ENCODE measurements at regions not wholly inside any gene's neighbourhood (a gene's known extent, or its start where the extent isn't known, plus 50 kb on each side); places are given as distances from the start of the nearest gene placed in this dataset.

- no peak overlapping the region for H3K27ac ChIP-seq (ENCODE audit: low read depth, low read length, poor library complexity, severe bottlenecking)
- H3K4me1 ChIP-seq (ENCODE audit: insufficient read depth, low read length, poor library complexity, severe bottlenecking): no peaks in the 10 kb centered on the region
- no peak overlapping the region for H2AFZ ChIP-seq (ENCODE audit: low read length)
- no TSS peak for BruUV-seq (replicated peaks)
- H3K9me2 ChIP-seq (ENCODE audit: insufficient read depth, low read length): no peaks in the 10 kb centered on the region
- H3K4me3 ChIP-seq (ENCODE audit: low read depth, low read length, poor library complexity, severe bottlenecking): no peak overlapping the region
- no peaks in the 10 kb centered on the region for H4K20me1 ChIP-seq (ENCODE audit: insufficient read depth, low read length)
- ChIA-PET POLR2A (no interaction called here), CTCF (ENCODE audit: unreplicated experiment) (interaction anchor here (0.6 kb wide), 1 partner anchor 277 kb away, joined by 3 read pairs; no protein-coding TSS in a partner anchor)
- intact Hi-C loops (cut with micrococcal nuclease; ENCODE audit: unreplicated experiment): no loop called here
- no peaks in the 10 kb centered on the region for H3K36me3 ChIP-seq (ENCODE audit: insufficient read depth, low read length)
- DNase-seq (ENCODE audit: low spot score): no peak
- H3K79me2 ChIP-seq (ENCODE audit: insufficient read depth, low read depth, low read length): no peaks in the 10 kb centered on the region
- H3K9me3 ChIP-seq (ENCODE audit: low read length): no peaks in the 10 kb centered on the region
- TF ChIP-seq EZH2phosphoT487 (IDR thresholded peaks at IDR 0.05; ENCODE audit: borderline replicate concordance, low read depth, low read length) (no peak), CTCF (conservative IDR thresholded peaks at IDR 0.05; ENCODE audit: low read length) (no peak)
- no peak overlapping the region for H3K4me2 ChIP-seq (ENCODE audit: low read length)
Observed at GRCh38 chr10:78892338-78893176, 176.2 kb upstream of the ZMIZ1 start.

- no peak for DNase-seq (ENCODE audit: low spot score)
- no peaks in the 10 kb centered on the region for H3K9me2 ChIP-seq (ENCODE audit: insufficient read depth, low read length)
- no peak overlapping the region for H3K4me2 ChIP-seq (ENCODE audit: low read length)
- H3K27ac ChIP-seq (ENCODE audit: low read depth, low read length, poor library complexity, severe bottlenecking): no peak overlapping the region
- BruUV-seq (replicated peaks): no TSS peak
- no peaks in the 10 kb centered on the region for H3K36me3 ChIP-seq (ENCODE audit: insufficient read depth, low read length)
- H3K4me1 ChIP-seq (ENCODE audit: insufficient read depth, low read length, poor library complexity, severe bottlenecking): no peaks in the 10 kb centered on the region
- H3K79me2 ChIP-seq (ENCODE audit: insufficient read depth, low read depth, low read length): no peaks in the 10 kb centered on the region
- intact Hi-C loops (cut with micrococcal nuclease; ENCODE audit: unreplicated experiment): no loop called here
- TF ChIP-seq CTCF (conservative IDR thresholded peaks at IDR 0.05; ENCODE audit: low read length) (no peak), EZH2phosphoT487 (IDR thresholded peaks at IDR 0.05; ENCODE audit: borderline replicate concordance, low read depth, low read length) (no peak)
- POLR2A ChIA-PET: interaction anchor here (0.6 kb wide), 1 partner anchor 309 kb away, joined by 3 read pairs; no protein-coding TSS in a partner anchor
- H2AFZ ChIP-seq (ENCODE audit: low read length): no peak overlapping the region
- H3K4me3 ChIP-seq (ENCODE audit: low read depth, low read length, poor library complexity, severe bottlenecking): no peak overlapping the region
- H3K9me3 ChIP-seq (ENCODE audit: low read length): no peaks in the 10 kb centered on the region
- CTCF ChIA-PET (ENCODE audit: unreplicated experiment): interaction anchor here (0.6 kb wide), 1 partner anchor 278 kb away, joined by 3 read pairs; no protein-coding TSS in a partner anchor
- H4K20me1 ChIP-seq (ENCODE audit: insufficient read depth, low read length): no peaks in the 10 kb centered on the region
Observed at GRCh38 chr10:78893217-78893616, 175.5 kb upstream of the ZMIZ1 start.

Data from OCI-LY7 (cell line).